ENCODE measurements at regions not wholly inside any gene's neighbourhood (a gene's known extent, or its start where the extent isn't known, plus 50 kb on each side); places are given as distances from the start of the nearest gene placed in this dataset.

DNA sequence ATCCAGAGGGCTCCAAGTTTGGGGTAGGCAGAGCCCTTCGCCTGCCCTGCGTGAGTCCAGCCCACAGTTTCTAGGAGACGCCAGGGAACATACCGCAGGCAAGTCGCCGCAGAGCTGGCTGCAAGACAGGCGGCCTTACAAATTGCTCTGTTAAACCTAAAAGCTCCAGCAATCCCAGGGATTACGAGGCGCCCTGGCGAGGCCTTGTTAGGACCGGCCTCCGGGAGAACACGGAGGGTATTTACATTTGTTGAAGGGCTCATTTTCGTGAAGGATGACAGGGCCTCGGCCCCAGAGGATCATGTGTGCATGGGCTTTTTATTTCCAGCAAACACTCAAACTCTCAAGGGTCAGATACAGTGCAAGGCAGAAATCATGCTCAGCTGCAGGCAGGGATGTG, 77.6 kb upstream of the FOXF1 start:
- no peak for TF ChIP-seq CTCF (IDR thresholded peaks at IDR 0.05)
- Histone ChIP-seq H3K27me3 (peaks cover 0 to 61% (median 22%) of the 10 kb centered on the region in 7 donors), H3K4me3 (no peak overlapping the region), H3K9me3 (no peaks in the 10 kb centered on the region), H3K27ac (no peak overlapping the region), H3K36me3 (no peaks in the 10 kb centered on the region), H3K4me1 (no peaks in the 10 kb centered on the region)
- DNase-seq (no peak), ATAC-seq (no peak)
- intact Hi-C loops (cut with DNase I) = no loop called here
- 67 to 69% methylated on average over 15 of the region's 15 CpGs for WGBS, 2 donors

GRCh38 chr16:86436466-86437185, 73.7 kb upstream of the FOXF1 start:
- H3K27me3 ChIP-seq = peaks cover 0 to 74% (median 35%) of the 10 kb centered on the region in 7 donors
- intact Hi-C loops (cut with DNase I) = no loop called here
- WGBS, 2 donors = 62 to 67% methylated on average over 7 of the region's 7 CpGs

GRCh38 chr16:86437348-86437747, 73.0 kb upstream of the FOXF1 start:
- no peak for DNase-seq
- intact Hi-C loops (cut with DNase I) = no loop called here
- WGBS, 2 donors = 82 to 89% methylated on average over 3 of the region's 3 CpGs
- H3K27me3 ChIP-seq = peaks cover 0 to 73% (median 35%) of the 10 kb centered on the region in 7 donors
- no peaks in the 10 kb centered on the region for H3K4me1 ChIP-seq
- no peak overlapping the region for H3K27ac ChIP-seq
- no peaks in the 10 kb centered on the region for H3K9me3 ChIP-seq
- no peaks in the 10 kb centered on the region for H3K36me3 ChIP-seq
- no peak overlapping the region for H3K4me3 ChIP-seq
- no peak for ATAC-seq
- no peak for TF ChIP-seq CTCF (IDR thresholded peaks at IDR 0.05)

More at GRCh38 chr16:86436466-86437185, 73.7 kb upstream of the FOXF1 start:
- Histone ChIP-seq H3K36me3 (no peaks in the 10 kb centered on the region), H3K27ac (no peak overlapping the region), H3K4me3 (no peak overlapping the region), H3K4me1 (no peaks in the 10 kb centered on the region), H3K9me3 (no peaks in the 10 kb centered on the region)
- DNase-seq (no peak), ATAC-seq (no peak)
- no peak for TF ChIP-seq CTCF (IDR thresholded peaks at IDR 0.05)

GRCh38 chr16:86442703-86443102, 67.6 kb upstream of the FOXF1 start:
- intact Hi-C loops (cut with DNase I) = no loop called here
- Histone ChIP-seq H3K36me3 (no peaks in the 10 kb centered on the region), H3K27ac (no peak overlapping the region), H3K4me1 (peaks cover 0 to 9% (median 0%) of the 10 kb centered on the region in 9 donors), H3K4me3 (no peak overlapping the region), H3K9me3 (peaks cover 0 to 10% (median 0%) of the 10 kb centered on the region in 11 donors), H3K27me3 (peaks cover 0 to 69% (median 16%) of the 10 kb centered on the region in 7 donors)
- ATAC-seq = no peak
- WGBS, 2 donors = 71% methylated on average over 9 of the region's 9 CpGs
- no peak for DNase-seq
- TF ChIP-seq CTCF (IDR thresholded peaks at IDR 0.05) = no peak

Measured in heart right ventricle (tissue), 16 donors.